ENCODE measurements at regions not wholly inside any gene's neighbourhood (a gene's known extent, or its start where the extent isn't known, plus 50 kb on each side); places are given as distances from the start of the nearest gene placed in this dataset.

GRCh38 chr14:98819132-98819866, 452.7 kb downstream of the BCL11B start (continued):
- TF ChIP-seq TEAD4 (CRISPR knock-in tag; IDR thresholded peaks at IDR 0.05) (peak; percentile 89), E2F1 (CRISPR knock-in tag; IDR thresholded peaks at IDR 0.05) (no peak), FOXJ3 (CRISPR knock-in tag; IDR thresholded peaks at IDR 0.05; ENCODE audit: borderline replicate concordance) (no peak), IRF1 (CRISPR knock-in tag; IDR thresholded peaks at IDR 0.05) (no peak), ZNF416 (CRISPR knock-in tag; IDR thresholded peaks at IDR 0.05) (no peak), NR3C1 (CRISPR knock-in tag; conservative IDR thresholded peaks at IDR 0.05; ENCODE audit: low read depth) (no peak), ZNF121 (CRISPR knock-in tag; IDR thresholded peaks at IDR 0.05) (no peak; the same call in 1 of the 2 replicates), CDX4 (CRISPR knock-in tag; IDR thresholded peaks at IDR 0.05; ENCODE audit: borderline replicate concordance) (no peak), ZNF532 (CRISPR knock-in tag; IDR thresholded peaks at IDR 0.05; ENCODE audit: borderline replicate concordance) (peak; percentile 16; the same call in 1 of the 2 replicates), SP1 (CRISPR knock-in tag; conservative IDR thresholded peaks at IDR 0.05) (peak; percentile 53), CREB1 (CRISPR knock-in tag; IDR thresholded peaks at IDR 0.05) (no peak), ZNF232 (CRISPR knock-in tag; IDR thresholded peaks at IDR 0.05) (no peak), CBFB (CRISPR knock-in tag; IDR thresholded peaks at IDR 0.05; ENCODE audit: low read depth) (no peak), PRDM15 (CRISPR knock-in tag; IDR thresholded peaks at IDR 0.05) (no peak), MXD4 (CRISPR knock-in tag; IDR thresholded peaks at IDR 0.05; ENCODE audit: borderline replicate concordance) (no peak), AR (CRISPR knock-in tag; IDR thresholded peaks at IDR 0.05) (no peak), ZNF281 (CRISPR knock-in tag; IDR thresholded peaks at IDR 0.05) (no peak), FOXP1 (CRISPR knock-in tag; IDR thresholded peaks at IDR 0.05; ENCODE audit: borderline replicate concordance) (peak; percentile 80; the same call in 1 of the 2 replicates), RORB (CRISPR knock-in tag; IDR thresholded peaks at IDR 0.05) (no peak), ZNF396 (CRISPR knock-in tag; IDR thresholded peaks at IDR 0.05; ENCODE audit: borderline replicate concordance) (no peak), ZNF138 (CRISPR knock-in tag; conservative IDR thresholded peaks at IDR 0.05) (no peak), MYBL2 (CRISPR knock-in tag; IDR thresholded peaks at IDR 0.05) (no peak)

Measured in WTC11 (cell line).